ENCODE measurements at regions not wholly inside any gene's neighbourhood (a gene's known extent, or its start where the extent isn't known, plus 50 kb on each side); places are given as distances from the start of the nearest gene placed in this dataset.
"Not testable (repeated sequence)": the region's sequence is repeated elsewhere in the genome, so short reads cannot be mapped to it uniquely, and the experiment has no call there.

GRCh38 chr6:154625721-154626120 is 107.5 kb upstream of the SCAF8 start:
- Mint-ChIP-seq H3K27ac (no peak overlapping the region), H3K9me3 (no peaks in the 10 kb centered on the region), H3K4me3 (no peak overlapping the region), H3K36me3 (no peaks in the 10 kb centered on the region), H3K27me3 (peaks cover 2 to 5% of the 10 kb centered on the region in 2 donors), H3K4me1 (ENCODE audit: low read depth in 2 of 2) (no peaks in the 10 kb centered on the region)
- DNase-seq (ENCODE audit: low spot score), result no peak
- no peak for ATAC-seq

- Mint-ChIP-seq H3K4me3 (no peak overlapping the region), H3K27ac (no peak overlapping the region), H3K4me1 (ENCODE audit: low read depth in 2 of 2) (no peaks in the 10 kb centered on the region), H3K9me3 (peaks cover 5% of the 10 kb centered on the region), H3K27me3 (peaks cover 9 to 31% of the 10 kb centered on the region in 2 donors), H3K36me3 (peaks cover 6% of the 10 kb centered on the region)
- no peak for ATAC-seq
- no peak for DNase-seq (ENCODE audit: low spot score)
Measured at GRCh38 chr6:154629127-154629526, 104.1 kb upstream of the SCAF8 start.

GRCh38 chr6:154632119-154632518 is 101.1 kb upstream of the SCAF8 start:
- no peak overlapping the region for H3K27ac Mint-ChIP-seq
- H3K4me1 Mint-ChIP-seq (ENCODE audit: low read depth in 2 of 2), result no peaks in the 10 kb centered on the region
- peaks cover 9 to 28% of the 10 kb centered on the region in 2 donors for H3K27me3 Mint-ChIP-seq
- H3K9me3 Mint-ChIP-seq, result peaks cover 5% of the 10 kb centered on the region
- H3K4me3 Mint-ChIP-seq, result no peak overlapping the region
- H3K36me3 Mint-ChIP-seq, result peaks cover 6% of the 10 kb centered on the region
- ATAC-seq, result no peak
- DNase-seq (ENCODE audit: low spot score), result no peak

DNA sequence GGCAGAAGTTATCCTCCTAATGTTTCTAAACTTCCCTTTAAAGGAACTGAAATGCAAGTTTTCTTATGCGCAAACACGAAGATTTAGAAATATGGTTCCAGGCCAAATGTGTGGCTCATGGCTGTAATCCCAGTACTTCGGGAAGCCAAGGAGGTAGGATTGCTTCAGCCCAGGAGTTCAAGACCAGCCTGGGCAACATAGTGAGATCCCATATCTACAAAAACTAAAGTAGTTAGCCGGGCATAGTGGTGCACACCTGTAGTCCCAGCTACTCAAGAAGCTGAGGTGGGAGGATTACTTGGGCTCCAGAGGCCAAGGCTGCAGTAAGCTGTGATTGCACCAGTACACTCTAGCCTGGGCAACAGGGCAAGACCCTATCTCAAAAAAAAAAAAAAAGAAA is 95.8 kb upstream of the SCAF8 start:
- Mint-ChIP-seq H3K4me3 (no peak overlapping the region), H3K27me3 (peaks cover 3 to 21% of the 10 kb centered on the region in 2 donors), H3K27ac (no peak overlapping the region), H3K36me3 (peaks cover 6% of the 10 kb centered on the region), H3K9me3 (peaks cover 9% of the 10 kb centered on the region), H3K4me1 (ENCODE audit: low read depth in 2 of 2) (no peaks in the 10 kb centered on the region)
- ATAC-seq (no peak), DNase-seq (ENCODE audit: low spot score) (no peak)

- Mint-ChIP-seq H3K36me3 (peaks cover 6% of the 10 kb centered on the region), H3K4me1 (ENCODE audit: low read depth in 2 of 2) (no peaks in the 10 kb centered on the region), H3K27ac (no peak overlapping the region), H3K27me3 (peaks cover 3 to 15% of the 10 kb centered on the region in 2 donors), H3K9me3 (peaks cover 9% of the 10 kb centered on the region), H3K4me3 (no peak overlapping the region)
- no peak for DNase-seq (ENCODE audit: low spot score)
- ATAC-seq, result no peak
Measured at GRCh38 chr6:154638369-154638768, 94.8 kb upstream of the SCAF8 start.

GRCh38 chr6:154639196-154639595 is 94.0 kb upstream of the SCAF8 start:
- H3K36me3 Mint-ChIP-seq; H3K27ac Mint-ChIP-seq; H3K4me1 Mint-ChIP-seq (ENCODE audit: low read depth in 2 of 2); H3K27me3 Mint-ChIP-seq; ATAC-seq; H3K9me3 Mint-ChIP-seq; DNase-seq (ENCODE audit: low spot score); H3K4me3 Mint-ChIP-seq: not testable (repeated sequence)

GRCh38 chr6:154648188-154648887 is 84.9 kb upstream of the SCAF8 start:
- H3K4me3 Mint-ChIP-seq, result no peak overlapping the region
- H3K27ac Mint-ChIP-seq, result no peak overlapping the region
- peaks cover 8 to 11% of the 10 kb centered on the region in 2 donors for H3K27me3 Mint-ChIP-seq
- ATAC-seq (no peak), DNase-seq (ENCODE audit: low spot score) (no peak)
- no peaks in the 10 kb centered on the region for H3K36me3 Mint-ChIP-seq
- H3K9me3 Mint-ChIP-seq, result no peaks in the 10 kb centered on the region
- H3K4me1 Mint-ChIP-seq (ENCODE audit: low read depth in 2 of 2), result peaks cover 0 to 3% of the 10 kb centered on the region in 2 donors

- no peak overlapping the region for H3K4me3 Mint-ChIP-seq
- no peak overlapping the region for H3K27ac Mint-ChIP-seq
- H3K36me3 Mint-ChIP-seq, result no peaks in the 10 kb centered on the region
- DNase-seq (ENCODE audit: low spot score) (no peak), ATAC-seq (no peak)
- peaks cover 8 to 11% of the 10 kb centered on the region in 2 donors for H3K27me3 Mint-ChIP-seq
- no peaks in the 10 kb centered on the region for H3K9me3 Mint-ChIP-seq
- peaks cover 0 to 3% of the 10 kb centered on the region in 2 donors for H3K4me1 Mint-ChIP-seq (ENCODE audit: low read depth in 2 of 2)
Measured at GRCh38 chr6:154648888-154649205, 84.4 kb upstream of the SCAF8 start.

GRCh38 chr6:154649721-154650120 is 83.5 kb upstream of the SCAF8 start:
- no peaks in the 10 kb centered on the region for H3K36me3 Mint-ChIP-seq
- H3K27me3 Mint-ChIP-seq, result peaks cover 7 to 8% of the 10 kb centered on the region in 2 donors
- H3K27ac Mint-ChIP-seq, result no peak overlapping the region
- H3K4me1 Mint-ChIP-seq (ENCODE audit: low read depth in 2 of 2), result peaks cover 0 to 3% of the 10 kb centered on the region in 2 donors
- H3K9me3 Mint-ChIP-seq, result no peaks in the 10 kb centered on the region
- DNase-seq (ENCODE audit: low spot score) (no peak), ATAC-seq (no peak)
- no peak overlapping the region for H3K4me3 Mint-ChIP-seq

DNA sequence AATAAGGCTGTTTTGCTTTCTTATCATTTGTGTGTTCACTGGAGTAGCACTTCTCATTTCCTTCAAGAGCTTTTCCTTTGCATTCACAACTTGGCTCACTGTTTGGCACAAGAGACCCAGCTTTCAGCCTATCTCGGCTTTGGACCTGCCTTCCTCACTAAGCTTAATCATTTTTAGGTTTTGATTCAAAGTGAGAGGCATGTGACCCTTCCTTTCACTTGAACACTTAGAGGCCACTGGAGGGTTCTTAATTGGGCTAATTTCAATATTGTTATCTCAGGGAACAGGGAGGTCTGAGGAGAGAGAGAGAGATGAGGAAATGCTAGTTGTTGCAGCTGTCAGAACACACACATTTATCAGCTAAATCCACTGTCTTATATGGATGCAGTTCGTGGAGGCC is 82.9 kb upstream of the SCAF8 start:
- H3K27ac Mint-ChIP-seq, result no peak overlapping the region
- DNase-seq (ENCODE audit: low spot score) (no peak), ATAC-seq (no peak)
- peaks cover 7 to 8% of the 10 kb centered on the region in 2 donors for H3K27me3 Mint-ChIP-seq
- no peaks in the 10 kb centered on the region for H3K36me3 Mint-ChIP-seq
- no peak overlapping the region for H3K4me3 Mint-ChIP-seq
- H3K9me3 Mint-ChIP-seq, result no peaks in the 10 kb centered on the region
- peaks cover 0 to 3% of the 10 kb centered on the region in 2 donors for H3K4me1 Mint-ChIP-seq (ENCODE audit: low read depth in 2 of 2)

DNA sequence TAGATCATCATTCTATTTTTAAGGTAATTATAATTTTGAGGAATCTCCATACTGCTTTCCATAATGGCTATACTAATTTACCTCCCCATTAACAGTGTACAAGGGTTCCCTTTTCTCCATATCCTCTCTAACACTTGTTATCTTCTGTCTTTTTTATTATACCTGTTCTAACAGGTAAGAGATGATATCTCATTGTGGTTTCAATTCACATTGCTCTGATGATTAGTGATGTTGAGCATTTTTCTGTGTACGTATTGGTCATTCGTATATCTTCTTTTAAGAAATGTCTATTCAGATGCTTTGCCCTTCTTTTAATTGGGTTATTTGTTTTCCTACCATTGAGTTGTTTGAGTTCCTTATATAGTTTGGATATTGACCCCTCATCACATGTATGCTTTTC is 81.6 kb upstream of the SCAF8 start:
- no peak overlapping the region for H3K27ac Mint-ChIP-seq
- H3K27me3 Mint-ChIP-seq, result peaks cover 7 to 8% of the 10 kb centered on the region in 2 donors
- H3K36me3 Mint-ChIP-seq, result no peaks in the 10 kb centered on the region
- DNase-seq (ENCODE audit: low spot score) (no peak), ATAC-seq (no peak)
- H3K4me1 Mint-ChIP-seq (ENCODE audit: low read depth in 2 of 2), result peaks cover 0 to 3% of the 10 kb centered on the region in 2 donors
- H3K9me3 Mint-ChIP-seq, result no peaks in the 10 kb centered on the region
- no peak overlapping the region for H3K4me3 Mint-ChIP-seq

DNA sequence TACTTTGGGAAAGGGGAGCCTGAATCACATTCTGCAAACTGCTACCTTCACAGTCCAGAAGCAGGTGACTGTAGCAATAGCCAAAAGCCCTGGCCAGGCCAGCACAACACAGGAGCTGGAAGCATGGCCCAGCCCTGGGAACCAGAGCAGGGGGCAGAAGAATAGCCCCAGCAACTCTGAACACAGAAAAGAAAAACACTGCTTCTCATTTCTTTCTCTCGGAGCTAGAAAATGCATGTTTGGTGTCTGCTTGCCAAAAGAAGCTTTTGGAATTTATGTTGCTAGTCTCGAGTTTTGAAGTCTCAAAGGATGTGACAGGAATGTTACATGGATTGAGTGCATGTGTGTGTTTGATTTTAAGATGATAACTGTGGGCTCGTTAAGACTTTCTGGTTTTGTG is 79.8 kb upstream of the SCAF8 start:
- no peak overlapping the region for H3K27ac Mint-ChIP-seq
- peaks cover 0 to 3% of the 10 kb centered on the region in 2 donors for H3K4me1 Mint-ChIP-seq (ENCODE audit: low read depth in 2 of 2)
- ATAC-seq (no peak), DNase-seq (ENCODE audit: low spot score) (no peak)
- no peak overlapping the region for H3K4me3 Mint-ChIP-seq
- H3K27me3 Mint-ChIP-seq, result peaks cover 11 to 16% of the 10 kb centered on the region in 2 donors
- H3K9me3 Mint-ChIP-seq, result no peaks in the 10 kb centered on the region
- H3K36me3 Mint-ChIP-seq, result no peaks in the 10 kb centered on the region

GRCh38 chr6:154653853-154654252 is 79.4 kb upstream of the SCAF8 start:
- peaks cover 10 to 16% of the 10 kb centered on the region in 2 donors for H3K27me3 Mint-ChIP-seq
- no peak overlapping the region for H3K4me3 Mint-ChIP-seq

DNA sequence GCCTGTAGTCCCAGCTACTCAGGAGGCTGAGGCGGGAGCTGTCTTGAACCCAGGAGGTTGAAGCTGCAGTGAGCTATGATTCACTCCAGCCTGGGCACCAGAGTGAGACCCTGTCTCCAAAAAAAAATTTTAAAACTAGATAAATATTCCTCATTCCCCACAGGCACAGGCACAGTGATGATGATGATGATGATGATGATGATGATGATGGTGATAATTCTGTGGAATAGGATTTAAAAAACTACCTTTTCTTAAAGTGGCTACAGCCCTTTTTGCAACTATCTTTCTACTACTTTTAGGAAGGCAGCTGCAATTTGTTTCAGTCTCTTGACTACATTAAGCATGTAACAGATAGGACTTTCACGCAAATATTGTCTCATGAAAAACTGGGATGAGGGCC is 76.6 kb upstream of the SCAF8 start:
- no peak overlapping the region for H3K27ac Mint-ChIP-seq
- peaks cover 7 to 13% of the 10 kb centered on the region in 2 donors for H3K27me3 Mint-ChIP-seq
- ATAC-seq (no peak), DNase-seq (ENCODE audit: low spot score) (no peak)
- peaks cover 0 to 3% of the 10 kb centered on the region in 2 donors for H3K4me1 Mint-ChIP-seq (ENCODE audit: low read depth in 2 of 2)
- H3K9me3 Mint-ChIP-seq, result no peaks in the 10 kb centered on the region
- H3K4me3 Mint-ChIP-seq, result no peak overlapping the region
- no peaks in the 10 kb centered on the region for H3K36me3 Mint-ChIP-seq

More at GRCh38 chr6:154653853-154654252, 79.4 kb upstream of the SCAF8 start:
- ATAC-seq (no peak), DNase-seq (ENCODE audit: low spot score) (no peak)
- Mint-ChIP-seq H3K9me3 (no peaks in the 10 kb centered on the region), H3K36me3 (no peaks in the 10 kb centered on the region), H3K27ac (no peak overlapping the region), H3K4me1 (ENCODE audit: low read depth in 2 of 2) (peaks cover 0 to 3% of the 10 kb centered on the region in 2 donors)

DNA sequence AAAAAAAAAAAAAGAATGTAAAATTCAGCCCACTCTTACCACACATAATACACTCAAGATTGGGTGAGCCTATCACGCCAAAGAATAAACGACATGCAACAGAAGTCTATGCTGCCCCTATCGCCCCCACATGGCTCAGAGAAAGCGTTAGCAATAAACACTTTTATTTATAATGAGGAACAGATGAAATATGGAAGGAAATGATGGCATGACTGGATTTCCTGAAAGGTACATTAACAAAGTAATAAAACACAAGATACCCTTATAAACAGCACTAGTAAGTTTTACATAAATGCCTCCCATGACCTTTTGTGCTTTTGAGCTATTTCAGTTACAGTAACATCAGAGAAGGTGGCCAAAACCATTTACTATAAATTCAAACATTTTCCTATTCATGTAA is 71.4 kb upstream of the SCAF8 start:
- Mint-ChIP-seq H3K4me1 (ENCODE audit: low read depth in 2 of 2) (no peaks in the 10 kb centered on the region), H3K4me3 (no peak overlapping the region)

More for the DNA sequence above, 71.4 kb upstream of the SCAF8 start:
- Mint-ChIP-seq H3K9me3 (no peaks in the 10 kb centered on the region), H3K27me3 (peaks cover 13 to 22% of the 10 kb centered on the region in 2 donors), H3K27ac (no peak overlapping the region), H3K36me3 (no peaks in the 10 kb centered on the region)
- ATAC-seq (no peak), DNase-seq (ENCODE audit: low spot score) (no peak)
